NCI-H2196 treated with DMSO at 0.1 percent for 48 hours (cell line): ENCODE measurements at regions not wholly inside any gene's neighbourhood (a gene's known extent, or its start where the extent isn't known, plus 50 kb on each side); places are given as distances from the start of the nearest gene placed in this dataset.
"Not testable (repeated sequence)": the region's sequence is repeated elsewhere in the genome, so short reads cannot be mapped to it uniquely, and the experiment has no call there.

Source experiments
- DNase-seq: peaks from one replicate; lab custom pipeline; 2025; ENCODE audit not compliant: unreplicated experiment; lab: John Stamatoyannopoulos, UW

- DNase-seq = no peak
Measured at GRCh38 chr4:1561286-1561990, 122.7 kb downstream of the FAM53A start.

GRCh38 chr4:1559896-1560650 is 124.0 kb downstream of the FAM53A start:
- DNase-seq = no peak

GRCh38 chr4:1558205-1558604 is 125.9 kb downstream of the FAM53A start:
- no peak for DNase-seq

GRCh38 chr4:1557221-1557597 is 126.9 kb downstream of the FAM53A start:
- DNase-seq = no peak

GRCh38 chr4:1556541-1557220 is 127.4 kb downstream of the FAM53A start:
- DNase-seq = no peak

GRCh38 chr4:1554876-1555265 is 129.2 kb downstream of the FAM53A start:
- DNase-seq = no peak

GRCh38 chr4:1554246-1554875 is 129.8 kb downstream of the FAM53A start:
- no peak for DNase-seq

- no peak for DNase-seq
Measured at GRCh38 chr4:1553365-1553764, 130.7 kb downstream of the FAM53A start.

- no peak for DNase-seq
Measured at GRCh38 chr4:1552451-1552850, 131.7 kb downstream of the FAM53A start.

- no peak for DNase-seq
Measured at GRCh38 chr4:1551211-1551610, 132.9 kb downstream of the FAM53A start.

GRCh38 chr4:1550122-1551070 is 133.7 kb downstream of the FAM53A start:
- DNase-seq = no peak

GRCh38 chr4:1549638-1550035 is 134.5 kb downstream of the FAM53A start:
- DNase-seq = no peak

- DNase-seq = not testable (repeated sequence)
Measured at GRCh38 chr4:1548827-1549637, 135.1 kb downstream of the FAM53A start.

- DNase-seq = no peak
Measured at GRCh38 chr4:1547856-1548826, 136.0 kb downstream of the FAM53A start.

GRCh38 chr4:1547131-1547855 is 136.8 kb downstream of the FAM53A start:
- no peak for DNase-seq

- no peak for DNase-seq
Measured at GRCh38 chr4:1544861-1545281, 138.6 kb upstream of the NKX1-1 start.

- not testable (repeated sequence) for DNase-seq
Measured at GRCh38 chr4:1544435-1544834, 138.2 kb upstream of the NKX1-1 start.

- DNase-seq = no peak
Measured at GRCh38 chr4:1543976-1544375, 137.7 kb upstream of the NKX1-1 start.
